H9 (cell line): ENCODE measurements at regions not wholly inside any gene's neighbourhood (a gene's known extent, or its start where the extent isn't known, plus 50 kb on each side); places are given as distances from the start of the nearest gene placed in this dataset.

Source experiments
- DNase-seq: peaks from one replicate; pipeline ENCODE4 v3.0.0-alpha.2; 2017
- H2AFZ ChIP-seq: one replicate; pipeline ENCODE4 v1.6.1; 2013; ENCODE audit warnings: mild to moderate bottlenecking, low read length, control low read depth, moderate library complexity
- H2AK5ac ChIP-seq: 2 replicates; pipeline ENCODE4 v1.6.1; 2013; ENCODE audit warnings: low read length, control low read depth, mixed read lengths; ENCODE audit not compliant: insufficient read length
- H2BK120ac ChIP-seq: one replicate; pipeline ENCODE4 v1.6.1; 2013; ENCODE audit warnings: low read depth, mild to moderate bottlenecking, low read length, control low read depth, inconsistent platforms; ENCODE audit not compliant: poor library complexity, severe bottlenecking
- H2BK12ac ChIP-seq: 2 replicates; pipeline ENCODE4 v1.6.1; 2013; ENCODE audit warnings: low read length, control low read depth, mixed read lengths, low read depth; ENCODE audit not compliant: insufficient read length
- H2BK15ac ChIP-seq: 2 replicates; pipeline ENCODE4 v1.6.1; 2013; ENCODE audit warnings: low read depth, low read length, control low read depth
- H2BK20ac ChIP-seq: one replicate; pipeline ENCODE4 v1.6.1; 2013; ENCODE audit warnings: low read depth, mild to moderate bottlenecking, low read length, control low read depth, inconsistent platforms; ENCODE audit not compliant: poor library complexity, severe bottlenecking
- H2BK5ac ChIP-seq: 2 replicates; pipeline ENCODE4 v1.6.1; 2013; ENCODE audit warnings: low read length, control low read depth, mixed read lengths; ENCODE audit not compliant: insufficient read length
- H3K14ac ChIP-seq: 2 replicates; pipeline ENCODE4 v1.6.1; 2013; ENCODE audit warnings: low read length, control low read depth; ENCODE audit not compliant: insufficient read depth
- H3K18ac ChIP-seq: 2 replicates; pipeline ENCODE4 v1.6.1; 2013; ENCODE audit warnings: low read depth, mild to moderate bottlenecking, mixed read lengths, low read length, control low read depth; ENCODE audit not compliant: insufficient read length
- H3K23ac ChIP-seq: 2 replicates; pipeline ENCODE4 v1.6.1; 2013; ENCODE audit warnings: low read length, control low read depth, mixed read lengths, low read depth; ENCODE audit not compliant: insufficient read length
- H3K23me2 ChIP-seq: 2 replicates; pipeline ENCODE4 v1.6.1; 2013; ENCODE audit warnings: low read depth, mild to moderate bottlenecking, mixed read lengths, low read length, control low read depth; ENCODE audit not compliant: insufficient read length, poor library complexity, severe bottlenecking
- H3K27ac ChIP-seq: 2 replicates; pipeline ENCODE4 v1.5.1; 2013; ENCODE audit warnings: low read length, control low read depth, mixed read lengths, low read depth; ENCODE audit not compliant: insufficient read length
- H3K27me3 ChIP-seq: 2 replicates; pipeline ENCODE4 v1.6.1; 2013; ENCODE audit warnings: low read length, control low read depth, inconsistent platforms; ENCODE audit not compliant: insufficient read depth
- H3K4ac ChIP-seq: 2 replicates; pipeline ENCODE4 v1.6.1; 2013; ENCODE audit warnings: low read depth, mild to moderate bottlenecking, control low read depth, inconsistent platforms, low read length, moderate library complexity
- H3K4me1 ChIP-seq: 2 replicates; pipeline ENCODE4 v1.6.1; 2013; ENCODE audit warnings: low read length, control low read depth, inconsistent platforms; ENCODE audit not compliant: insufficient read depth
- H3K4me2 ChIP-seq: 2 replicates; pipeline ENCODE4 v1.6.1; 2013; ENCODE audit warnings: low read length, control low read depth, mixed read lengths; ENCODE audit not compliant: insufficient read length, insufficient read depth
- H3K56ac ChIP-seq: 2 replicates; pipeline ENCODE4 v1.6.1; 2013; ENCODE audit warnings: low read depth, mild to moderate bottlenecking, mixed read lengths, low read length, control low read depth; ENCODE audit not compliant: insufficient read length
- H3K79me1 ChIP-seq: 2 replicates; pipeline ENCODE4 v1.6.1; 2013; ENCODE audit warnings: low read depth, mild to moderate bottlenecking, moderate library complexity, low read length, control low read depth, inconsistent platforms; ENCODE audit not compliant: insufficient read depth, poor library complexity, severe bottlenecking
- H3K79me2 ChIP-seq: 2 replicates; pipeline ENCODE4 v1.6.1; 2013; ENCODE audit warnings: low read length, control low read depth, inconsistent platforms; ENCODE audit not compliant: insufficient read depth
- H3K9ac ChIP-seq: 2 replicates; pipeline ENCODE4 v1.6.1; 2013; ENCODE audit warnings: low read length, control low read depth, mixed read lengths; ENCODE audit not compliant: insufficient read length; ENCODE audit errors: extremely low read depth
- H3K9me3 ChIP-seq: one replicate; pipeline ENCODE4 v1.6.1; 2013; ENCODE audit warnings: low read depth, low read length, inconsistent platforms; ENCODE audit not compliant: control insufficient read depth
- H3T11ph ChIP-seq: one replicate; pipeline ENCODE4 v1.6.1; 2013; ENCODE audit warnings: mild to moderate bottlenecking, low read length, control low read depth, inconsistent platforms
- H4K20me1 ChIP-seq: one replicate; pipeline ENCODE4 v1.6.1; 2013; ENCODE audit not compliant: control insufficient read depth, insufficient read length, insufficient read depth
- H4K5ac ChIP-seq: 2 replicates; pipeline ENCODE4 v1.6.1; 2013; ENCODE audit warnings: low read depth, mild to moderate bottlenecking, mixed read lengths, low read length, control low read depth; ENCODE audit not compliant: insufficient read length
- H4K8ac ChIP-seq: replicated peaks from 2 replicates; pipeline ENCODE4 v1.6.1; 2013; ENCODE audit warnings: low read length, control low read depth, mixed read lengths, low read depth; ENCODE audit not compliant: insufficient read length
- H4K91ac ChIP-seq: 2 replicates; pipeline ENCODE4 v1.6.1; 2013; ENCODE audit warnings: low read depth, mild to moderate bottlenecking, moderate library complexity, mixed read lengths, low read length, control low read depth; ENCODE audit not compliant: insufficient read length
- H3K27ac Mint-ChIP-seq, 3 experiments: 2 replicates in 2 of 3; 3 replicates in 1 of 3; pipeline ENCODE4 v1.8.0; 2020 to 2021; ENCODE audit warnings: mixed read lengths in 3 of 3, mild to moderate bottlenecking in 1 of 3, moderate library complexity in 1 of 3
- H3K27me3 Mint-ChIP-seq: 2 replicates; pipeline ENCODE4 v1.8.0; 2021; ENCODE audit warnings: low read depth, mild to moderate bottlenecking, moderate library complexity, mixed read lengths
- H3K36me3 Mint-ChIP-seq, 3 experiments: 2 replicates in 2 of 3; 3 replicates in 1 of 3; pipeline ENCODE4 v1.8.0; 2020 to 2021; ENCODE audit warnings: low read depth in 3 of 3, mixed read lengths in 3 of 3; ENCODE audit not compliant: insufficient read depth in 1 of 3
- H3K4me1 Mint-ChIP-seq, 2 experiments: 2 replicates each; pipeline ENCODE4 v1.8.0; 2020; ENCODE audit warnings: mixed read lengths in 2 of 2
- H3K4me3 Mint-ChIP-seq, 2 experiments: 2 replicates in 1 of 2; 3 replicates in 1 of 2; pipeline ENCODE4 v1.8.0; 2020 to 2021; ENCODE audit warnings: mild to moderate bottlenecking in 2 of 2, mixed read lengths in 2 of 2, moderate library complexity in 1 of 2
- H3K9me3 Mint-ChIP-seq, 2 experiments: 2 replicates in 1 of 2; 3 replicates in 1 of 2; pipeline ENCODE4 v1.8.0; 2020; ENCODE audit warnings: mild to moderate bottlenecking in 2 of 2, mixed read lengths in 2 of 2, moderate library complexity in 1 of 2
- WGBS: extraction: QIAGEN DNeasy Blood & Tissue Kit; methylation state at CpG from one replicate; pipeline ENCODE4 v1.1.7; 2013; ENCODE audit warnings: missing lambda C conversion rate, low lambda C conversion rate, mixed read lengths; ENCODE audit not compliant: insufficient read length; ENCODE audit errors: extremely low coverage; 5-methylcytosine and 5-hydroxymethylcytosine counted together
- TF ChIP-seq, protein P1 (sequence below): fragments of 200-600 bp; sonication (generic); conservative IDR thresholded peaks from 3 replicates; pipeline ENCODE4 v1.8.0; 2021; ENCODE audit warnings: antibody characterized with exemption, mild to moderate bottlenecking

DNA sequence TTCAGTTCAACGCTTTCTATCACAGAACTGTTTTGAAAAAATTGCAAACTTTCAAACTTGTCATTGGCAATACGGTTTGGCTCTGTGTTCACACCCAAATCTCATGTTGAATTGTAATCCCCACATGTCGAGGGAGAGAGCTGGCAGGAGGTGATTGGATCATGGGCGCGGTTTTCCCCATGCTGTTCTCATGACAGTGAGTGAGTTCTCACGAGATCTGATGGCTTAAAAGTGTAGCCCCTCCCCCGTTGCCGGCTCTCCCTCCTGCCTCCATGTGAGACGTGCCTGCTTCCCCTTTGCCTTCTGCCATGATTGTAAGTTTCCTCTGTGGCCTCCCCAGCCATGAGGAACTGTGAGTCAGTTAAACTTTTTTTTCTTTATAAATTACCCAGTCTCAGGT is 1144.0 kb downstream of the BRD1 start:
- no peak for DNase-seq
- no peaks in the 10 kb centered on the region for H3K4me1 ChIP-seq
- H4K5ac ChIP-seq = no peak overlapping the region
- no peak overlapping the region for H2AFZ ChIP-seq
- no peak overlapping the region for H3K18ac ChIP-seq
- H3K79me2 ChIP-seq = no peaks in the 10 kb centered on the region
- TF ChIP-seq, protein P1, sequence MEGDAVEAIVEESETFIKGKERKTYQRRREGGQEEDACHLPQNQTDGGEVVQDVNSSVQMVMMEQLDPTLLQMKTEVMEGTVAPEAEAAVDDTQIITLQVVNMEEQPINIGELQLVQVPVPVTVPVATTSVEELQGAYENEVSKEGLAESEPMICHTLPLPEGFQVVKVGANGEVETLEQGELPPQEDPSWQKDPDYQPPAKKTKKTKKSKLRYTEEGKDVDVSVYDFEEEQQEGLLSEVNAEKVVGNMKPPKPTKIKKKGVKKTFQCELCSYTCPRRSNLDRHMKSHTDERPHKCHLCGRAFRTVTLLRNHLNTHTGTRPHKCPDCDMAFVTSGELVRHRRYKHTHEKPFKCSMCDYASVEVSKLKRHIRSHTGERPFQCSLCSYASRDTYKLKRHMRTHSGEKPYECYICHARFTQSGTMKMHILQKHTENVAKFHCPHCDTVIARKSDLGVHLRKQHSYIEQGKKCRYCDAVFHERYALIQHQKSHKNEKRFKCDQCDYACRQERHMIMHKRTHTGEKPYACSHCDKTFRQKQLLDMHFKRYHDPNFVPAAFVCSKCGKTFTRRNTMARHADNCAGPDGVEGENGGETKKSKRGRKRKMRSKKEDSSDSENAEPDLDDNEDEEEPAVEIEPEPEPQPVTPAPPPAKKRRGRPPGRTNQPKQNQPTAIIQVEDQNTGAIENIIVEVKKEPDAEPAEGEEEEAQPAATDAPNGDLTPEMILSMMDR = no peak
- H3K4ac ChIP-seq = no peak overlapping the region
- no peak overlapping the region for H3T11ph ChIP-seq
- H2BK15ac ChIP-seq = no peak overlapping the region
- H3K27me3 ChIP-seq = no peaks in the 10 kb centered on the region
- peaks cover 26 to 30% of the 10 kb centered on the region in 2 experiments for H3K4me1 Mint-ChIP-seq
- no peaks in the 10 kb centered on the region; the same call in 1 of the 2 replicates for H3K27me3 Mint-ChIP-seq
- no peak overlapping the region for H2BK20ac ChIP-seq
- H3K27ac Mint-ChIP-seq = no peak overlapping the region; a peak in 1 of 7 replicates
- peaks cover 0 to 6% (median 0%) of the 10 kb centered on the region in 3 experiments; a peak in 5 of 7 replicates for H3K36me3 Mint-ChIP-seq
- H3K9me3 ChIP-seq = no peaks in the 10 kb centered on the region
- H3K9me3 Mint-ChIP-seq = peaks cover 1 to 7% of the 10 kb centered on the region in 2 experiments; a peak in 3 of 5 replicates
- H3K23me2 ChIP-seq = no peaks in the 10 kb centered on the region
- H3K79me1 ChIP-seq = no peaks in the 10 kb centered on the region
- H3K9ac ChIP-seq = no peak overlapping the region
- no peaks in the 10 kb centered on the region for H4K20me1 ChIP-seq
- H3K4me3 Mint-ChIP-seq = no peak overlapping the region
- H2AK5ac ChIP-seq = no peak overlapping the region
- H4K91ac ChIP-seq = no peak overlapping the region
- H3K14ac ChIP-seq = no peak overlapping the region
- H3K4me2 ChIP-seq = no peak overlapping the region
- H3K23ac ChIP-seq = no peak overlapping the region
- H2BK12ac ChIP-seq = no peak overlapping the region
- WGBS = no CpG with 5 or more reads among the region's 9 CpGs
- no peak overlapping the region for H2BK120ac ChIP-seq
- no peak overlapping the region for H4K8ac ChIP-seq
- no peak overlapping the region for H3K27ac ChIP-seq
- H2BK5ac ChIP-seq = no peak overlapping the region
- no peak overlapping the region for H3K56ac ChIP-seq
